Inflammatory macrophage treated with lipopolysaccharide for 1 hour (primary cell): ENCODE measurements at regions not wholly inside any gene's neighbourhood (a gene's known extent, or its start where the extent isn't known, plus 50 kb on each side); places are given as distances from the start of the nearest gene placed in this dataset.
A peak's percentile ranks its signal among the peaks of the same experiment; 100 is the strongest.

Experiments used
- DNase-seq, 2 donors: peaks; one replicate each; pipeline ENCODE4 v3.0.0-alpha.2; 2020 to 2022

DNA sequence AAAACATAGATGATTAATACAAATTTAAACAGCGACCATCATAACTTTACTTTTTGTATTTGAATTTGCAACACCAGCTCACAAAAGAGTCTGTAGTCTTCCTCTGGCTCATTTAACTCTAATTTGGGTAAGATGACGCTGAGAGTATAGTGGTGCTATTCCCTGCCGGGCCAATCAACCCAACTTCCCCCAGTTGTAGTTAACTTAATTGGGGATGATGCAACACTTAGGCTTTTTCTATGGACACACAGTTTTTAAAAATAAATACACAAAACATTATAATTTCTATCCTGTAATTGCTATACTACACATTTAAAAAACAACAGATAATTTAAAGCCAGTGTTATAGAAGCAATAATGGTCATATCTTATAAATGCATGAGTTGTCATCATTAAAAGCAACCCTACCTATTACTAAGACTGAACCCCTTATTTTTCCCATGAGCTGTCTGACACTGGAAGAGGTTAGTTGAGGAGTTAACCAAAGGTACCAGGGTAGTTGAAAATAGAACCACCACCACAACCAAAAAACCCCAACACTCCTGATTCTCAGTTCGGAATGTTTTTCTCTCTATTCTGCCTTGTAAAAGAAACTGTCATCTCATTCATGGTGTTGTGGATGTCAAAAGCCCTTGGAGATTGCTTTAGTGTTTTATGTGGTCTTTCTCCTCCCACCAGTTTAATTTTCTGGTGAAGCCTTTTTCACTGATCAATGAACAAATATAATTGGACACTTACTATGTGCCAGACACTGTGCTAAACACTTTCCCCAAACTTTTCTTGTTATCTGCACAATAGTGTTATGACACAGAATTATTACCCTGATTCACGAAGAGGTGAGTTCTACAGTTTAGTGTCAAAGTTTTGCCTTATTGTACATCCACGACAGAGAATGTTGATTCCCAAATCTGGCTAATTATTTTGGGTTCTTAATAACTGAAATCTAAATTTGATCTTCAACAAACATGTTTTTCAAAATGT, 61.5 kb upstream of the RAPGEF2 start:
- DNase-seq: no peak

DNA sequence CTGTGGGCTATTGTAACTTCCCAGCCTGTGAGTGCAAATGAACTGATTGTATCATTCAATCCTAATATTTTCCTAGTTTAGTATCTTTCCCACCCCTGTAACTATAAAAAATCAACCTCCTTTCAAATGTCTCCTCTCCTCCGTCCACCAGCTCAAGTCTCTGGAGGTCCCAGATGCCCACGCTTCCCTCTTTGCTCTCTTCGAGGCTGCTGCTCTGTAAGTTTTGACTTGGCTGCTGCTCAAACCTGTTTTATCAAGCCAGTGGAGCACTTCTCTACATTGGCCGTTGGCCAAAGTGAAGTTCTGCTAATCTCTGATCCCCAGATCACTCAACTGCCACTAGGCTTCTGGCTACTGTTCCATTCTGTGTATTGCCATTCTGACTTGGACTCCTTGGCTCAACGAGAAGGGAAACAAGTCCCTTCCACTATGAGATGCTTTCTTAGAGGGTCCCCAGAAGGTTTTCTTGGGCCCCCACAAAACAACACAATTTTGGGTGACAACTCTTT, 60.7 kb upstream of the RAPGEF2 start:
- DNase-seq: peak in 1 of 2 donors; percentile 4

- DNase-seq: no peak
Measured at GRCh38 chr4:159042868-159043267, 60.0 kb upstream of the RAPGEF2 start.

DNA sequence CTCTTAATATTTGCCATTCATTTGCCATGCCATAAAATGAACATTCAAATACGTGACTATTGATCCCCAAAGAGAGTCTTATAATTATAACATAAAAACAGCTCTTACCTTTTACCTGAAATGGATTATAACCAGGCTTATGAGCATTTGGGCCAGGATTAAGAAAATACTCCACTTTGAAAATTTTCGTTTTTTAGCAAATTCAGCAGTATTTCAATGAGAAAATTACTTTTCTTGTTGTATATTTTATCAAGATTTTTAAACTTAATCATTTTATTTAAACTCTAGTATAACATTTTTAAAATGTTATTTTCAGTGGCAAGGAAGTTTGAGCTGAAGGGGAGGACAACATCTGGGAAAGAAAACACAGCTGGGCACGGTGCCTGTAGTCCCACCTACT, 59.0 kb upstream of the RAPGEF2 start:
- DNase-seq: no peak

GRCh38 chr4:159045321-159045720, 57.6 kb upstream of the RAPGEF2 start:
- no peak for DNase-seq

- no peak for DNase-seq
Measured at GRCh38 chr4:159046683-159047082, 56.2 kb upstream of the RAPGEF2 start.

GRCh38 chr4:159047478-159048165, 55.3 kb upstream of the RAPGEF2 start:
- DNase-seq: peak; percentile 8 to 15

GRCh38 chr4:159048166-159048886, 54.6 kb upstream of the RAPGEF2 start:
- DNase-seq: no peak

DNA sequence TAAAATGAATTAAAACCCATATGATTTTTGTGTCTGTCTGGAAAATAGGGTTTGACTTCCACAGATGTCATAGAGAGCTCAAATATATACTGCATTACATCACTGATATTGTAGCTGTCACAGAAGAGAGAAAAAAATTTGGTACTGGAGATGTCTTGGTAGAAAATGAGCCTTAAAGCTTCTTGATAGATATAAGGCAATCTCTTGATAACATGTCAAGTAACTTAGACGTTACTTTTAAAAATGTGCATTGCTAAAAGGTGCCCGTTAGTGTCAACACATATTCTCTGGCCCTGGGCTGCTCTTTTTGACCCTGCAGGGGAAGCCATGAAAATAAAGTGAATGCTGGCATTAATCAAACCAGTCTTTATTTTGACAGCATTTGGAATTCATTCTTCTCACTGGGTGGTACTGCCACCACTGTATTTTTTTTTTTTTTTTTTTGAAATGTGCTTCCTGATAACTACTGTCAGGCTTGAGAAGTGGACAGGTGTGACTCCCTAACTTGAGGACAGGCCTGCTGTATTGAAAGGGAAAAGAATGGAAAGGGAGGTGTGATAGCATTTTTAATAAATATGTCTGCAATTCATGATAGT, 53.0 kb upstream of the RAPGEF2 start:
- DNase-seq: no peak

GRCh38 chr4:159051245-159052071, 51.4 kb upstream of the RAPGEF2 start:
- no peak for DNase-seq

- DNase-seq: no peak
Measured at GRCh38 chr4:159052315-159052714, 50.6 kb upstream of the RAPGEF2 start.
